ENCODE measurements at regions not wholly inside any gene's neighbourhood (a gene's known extent, or its start where the extent isn't known, plus 50 kb on each side); places are given as distances from the start of the nearest gene placed in this dataset.
A peak's percentile ranks its signal among the peaks of the same experiment; 100 is the strongest.

GRCh38 chr1:112172294-112172882 lies 182.9 kb upstream of the KCND3 start:
- Mint-ChIP-seq H3K9me3 (no peaks in the 10 kb centered on the region; the same call in 1 of the 2 replicates), H3K4me3 (no peak overlapping the region), H3K27ac (no peak overlapping the region), H3K4me1 (ENCODE audit: low read depth) (no peaks in the 10 kb centered on the region), H3K27me3 (ENCODE audit: insufficient read depth) (peaks cover 4% of the 10 kb centered on the region), H3K36me3 (ENCODE audit: low read depth) (no peaks in the 10 kb centered on the region)
- TF ChIP-seq CTCF (IDR thresholded peaks at IDR 0.05) = no peak
- peak; percentile 38 for DNase-seq

- Mint-ChIP-seq H3K27ac (no peak overlapping the region), H3K27me3 (ENCODE audit: insufficient read depth) (peaks cover 2% of the 10 kb centered on the region), H3K36me3 (ENCODE audit: low read depth) (no peaks in the 10 kb centered on the region), H3K9me3 (no peaks in the 10 kb centered on the region; the same call in 1 of the 2 replicates), H3K4me3 (no peak overlapping the region), H3K4me1 (ENCODE audit: low read depth) (no peaks in the 10 kb centered on the region)
- TF ChIP-seq CTCF (IDR thresholded peaks at IDR 0.05) = no peak
- no peak for DNase-seq
These were observed 187.8 kb upstream of the KCND3 start for GRCh38 chr1:112177314-112177713.

GRCh38 chr1:112188611-112189010 lies 199.1 kb upstream of the KCND3 start:
- Mint-ChIP-seq H3K27me3 (ENCODE audit: insufficient read depth) (no peaks in the 10 kb centered on the region), H3K9me3 (no peaks in the 10 kb centered on the region), H3K4me1 (ENCODE audit: low read depth) (no peaks in the 10 kb centered on the region), H3K27ac (no peak overlapping the region), H3K36me3 (ENCODE audit: low read depth) (no peaks in the 10 kb centered on the region), H3K4me3 (no peak overlapping the region)
- no peak for DNase-seq
- no peak for TF ChIP-seq CTCF (IDR thresholded peaks at IDR 0.05)

- Mint-ChIP-seq H3K4me3 (no peak overlapping the region), H3K27ac (no peak overlapping the region), H3K9me3 (no peaks in the 10 kb centered on the region), H3K36me3 (ENCODE audit: low read depth) (no peaks in the 10 kb centered on the region), H3K27me3 (ENCODE audit: insufficient read depth) (no peaks in the 10 kb centered on the region), H3K4me1 (ENCODE audit: low read depth) (no peaks in the 10 kb centered on the region)
- no peak for DNase-seq
- no peak for TF ChIP-seq CTCF (IDR thresholded peaks at IDR 0.05)
These were observed 199.9 kb upstream of the CTTNBP2NL start for GRCh38 chr1:112196008-112196588.

- H3K27ac Mint-ChIP-seq = no peak overlapping the region
- no peak for TF ChIP-seq CTCF (IDR thresholded peaks at IDR 0.05)
- H3K27me3 Mint-ChIP-seq (ENCODE audit: insufficient read depth) = no peaks in the 10 kb centered on the region
- H3K9me3 Mint-ChIP-seq = no peaks in the 10 kb centered on the region
- H3K36me3 Mint-ChIP-seq (ENCODE audit: low read depth) = no peaks in the 10 kb centered on the region
- no peak for DNase-seq
- no peak overlapping the region for H3K4me3 Mint-ChIP-seq
- H3K4me1 Mint-ChIP-seq (ENCODE audit: low read depth) = no peaks in the 10 kb centered on the region
These were observed 199.3 kb upstream of the CTTNBP2NL start for GRCh38 chr1:112196731-112197130.

All from HFFc6 (cell line).